BJ (cell line): ENCODE measurements at regions not wholly inside any gene's neighbourhood (a gene's known extent, or its start where the extent isn't known, plus 50 kb on each side); places are given as distances from the start of the nearest gene placed in this dataset.

Experiments used
- CTCF ChIA-PET: fragments of 350-600 bp; formaldehyde crosslinking; extraction: SDS; loops from one replicate; lab custom pipeline; 2021; ENCODE audit warnings: antibody characterized with exemption, inconsistent platforms; lab: Yijun Ruan, JAX
- POLR2A ChIA-PET: fragments of 300-600 bp; sonication (Branson Sonifier 250); formaldehyde crosslinking; extraction: SDS; loops from one replicate; lab custom pipeline; 2021; ENCODE audit warnings: antibody characterized with exemption; lab: Charles Lee
- DNase-seq: peaks from one replicate; pipeline ENCODE4 v3.0.0-alpha.2; 2011; ENCODE audit warnings: low read depth
- H3K27me3 ChIP-seq: 2 replicates; pipeline ENCODE4 v1.6.0; 2011; ENCODE audit warnings: low read length; ENCODE audit not compliant: control insufficient read depth, insufficient read depth
- H3K36me3 ChIP-seq: 2 replicates; pipeline ENCODE4 v1.5.1; 2011; ENCODE audit warnings: low read length; ENCODE audit not compliant: control insufficient read depth, insufficient read depth
- H3K4me3 ChIP-seq: 2 replicates; pipeline ENCODE4 v1.5.1; 2011; ENCODE audit warnings: low read depth, mild to moderate bottlenecking, control low read depth, low read length
- TF ChIP-seq, protein P1 (sequence below): IDR thresholded peaks from 2 replicates; pipeline ENCODE4 v1.5.1; 2011; ENCODE audit warnings: low read depth, mild to moderate bottlenecking, control low read depth, inconsistent platforms, low read length, moderate library complexity; ENCODE audit not compliant: insufficient read depth

DNA sequence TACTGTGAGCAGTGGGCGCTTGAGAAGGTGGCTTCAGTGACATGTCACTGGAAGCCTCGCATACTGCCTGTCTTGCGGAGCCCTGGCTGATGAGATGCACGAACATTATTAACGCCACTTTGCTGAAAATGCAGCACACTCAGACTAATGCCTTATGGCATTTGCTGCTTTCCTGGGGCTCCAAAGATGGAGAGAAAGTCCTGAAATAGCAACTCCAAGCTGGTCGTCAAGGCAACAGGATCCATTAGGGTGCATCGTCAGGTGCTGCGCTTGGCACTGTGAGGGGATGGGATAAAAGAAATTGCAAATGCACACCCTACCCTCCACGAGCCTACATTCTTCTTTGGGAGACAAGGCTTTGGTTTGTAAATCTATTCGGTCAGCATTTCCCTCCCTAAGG is 592.5 kb downstream of the TYW1 start:
- Histone ChIP-seq H3K36me3 (no peaks in the 10 kb centered on the region), H3K27me3 (no peaks in the 10 kb centered on the region), H3K4me3 (no peak overlapping the region)
- no peak for DNase-seq
- ChIA-PET CTCF (no interaction called here), POLR2A (no interaction called here)
- TF ChIP-seq, protein P1, sequence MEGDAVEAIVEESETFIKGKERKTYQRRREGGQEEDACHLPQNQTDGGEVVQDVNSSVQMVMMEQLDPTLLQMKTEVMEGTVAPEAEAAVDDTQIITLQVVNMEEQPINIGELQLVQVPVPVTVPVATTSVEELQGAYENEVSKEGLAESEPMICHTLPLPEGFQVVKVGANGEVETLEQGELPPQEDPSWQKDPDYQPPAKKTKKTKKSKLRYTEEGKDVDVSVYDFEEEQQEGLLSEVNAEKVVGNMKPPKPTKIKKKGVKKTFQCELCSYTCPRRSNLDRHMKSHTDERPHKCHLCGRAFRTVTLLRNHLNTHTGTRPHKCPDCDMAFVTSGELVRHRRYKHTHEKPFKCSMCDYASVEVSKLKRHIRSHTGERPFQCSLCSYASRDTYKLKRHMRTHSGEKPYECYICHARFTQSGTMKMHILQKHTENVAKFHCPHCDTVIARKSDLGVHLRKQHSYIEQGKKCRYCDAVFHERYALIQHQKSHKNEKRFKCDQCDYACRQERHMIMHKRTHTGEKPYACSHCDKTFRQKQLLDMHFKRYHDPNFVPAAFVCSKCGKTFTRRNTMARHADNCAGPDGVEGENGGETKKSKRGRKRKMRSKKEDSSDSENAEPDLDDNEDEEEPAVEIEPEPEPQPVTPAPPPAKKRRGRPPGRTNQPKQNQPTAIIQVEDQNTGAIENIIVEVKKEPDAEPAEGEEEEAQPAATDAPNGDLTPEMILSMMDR, result no peak

DNA sequence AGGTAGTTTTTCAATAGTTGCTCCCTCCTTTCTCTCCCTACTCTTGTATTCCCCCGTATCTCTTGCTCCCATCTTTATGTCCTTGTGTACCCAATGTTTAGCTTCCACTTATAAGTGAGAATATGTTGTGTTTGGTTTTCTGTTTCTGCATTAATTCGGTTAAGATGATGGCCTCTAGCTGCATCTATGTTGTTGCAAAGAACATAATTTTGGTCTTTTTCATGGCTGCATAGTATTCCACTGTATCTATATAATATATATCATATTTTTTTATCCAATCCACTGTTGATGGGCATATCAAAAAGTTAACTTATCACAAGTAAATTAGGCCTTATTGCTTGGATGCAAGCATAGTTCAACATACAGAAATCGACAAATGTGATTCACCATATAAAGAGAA is 594.0 kb downstream of the TYW1 start:
- ChIA-PET POLR2A (no interaction called here), CTCF (no interaction called here)
- DNase-seq, result no peak
- Histone ChIP-seq H3K27me3 (no peaks in the 10 kb centered on the region), H3K4me3 (no peak overlapping the region), H3K36me3 (no peaks in the 10 kb centered on the region)
- TF ChIP-seq, protein P1, result no peak

DNA sequence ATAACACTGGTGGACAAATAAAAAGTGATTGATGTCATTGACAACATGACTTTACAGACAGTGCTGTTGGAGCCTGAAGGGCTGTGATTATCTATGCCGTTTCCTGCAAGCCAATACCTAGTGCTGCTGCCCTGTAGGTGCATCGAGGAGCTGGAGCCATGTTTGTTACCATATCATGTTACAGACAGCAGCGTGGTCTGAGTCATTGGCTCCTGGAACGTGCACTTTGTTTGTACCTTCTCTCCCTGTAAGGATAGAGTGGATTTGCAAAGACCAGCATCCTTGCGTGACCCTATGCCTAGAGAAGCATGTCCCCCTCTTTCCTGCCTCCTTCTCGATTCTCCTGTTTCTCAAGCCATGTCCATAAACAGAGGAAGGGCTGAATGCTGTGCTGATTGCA is 597.2 kb downstream of the TYW1 start:
- Histone ChIP-seq H3K27me3 (no peaks in the 10 kb centered on the region), H3K4me3 (no peak overlapping the region), H3K36me3 (no peaks in the 10 kb centered on the region)
- TF ChIP-seq, protein P1, result no peak
- CTCF ChIA-PET, result no interaction called here
- DNase-seq, result no peak
- POLR2A ChIA-PET, result no interaction called here

DNA sequence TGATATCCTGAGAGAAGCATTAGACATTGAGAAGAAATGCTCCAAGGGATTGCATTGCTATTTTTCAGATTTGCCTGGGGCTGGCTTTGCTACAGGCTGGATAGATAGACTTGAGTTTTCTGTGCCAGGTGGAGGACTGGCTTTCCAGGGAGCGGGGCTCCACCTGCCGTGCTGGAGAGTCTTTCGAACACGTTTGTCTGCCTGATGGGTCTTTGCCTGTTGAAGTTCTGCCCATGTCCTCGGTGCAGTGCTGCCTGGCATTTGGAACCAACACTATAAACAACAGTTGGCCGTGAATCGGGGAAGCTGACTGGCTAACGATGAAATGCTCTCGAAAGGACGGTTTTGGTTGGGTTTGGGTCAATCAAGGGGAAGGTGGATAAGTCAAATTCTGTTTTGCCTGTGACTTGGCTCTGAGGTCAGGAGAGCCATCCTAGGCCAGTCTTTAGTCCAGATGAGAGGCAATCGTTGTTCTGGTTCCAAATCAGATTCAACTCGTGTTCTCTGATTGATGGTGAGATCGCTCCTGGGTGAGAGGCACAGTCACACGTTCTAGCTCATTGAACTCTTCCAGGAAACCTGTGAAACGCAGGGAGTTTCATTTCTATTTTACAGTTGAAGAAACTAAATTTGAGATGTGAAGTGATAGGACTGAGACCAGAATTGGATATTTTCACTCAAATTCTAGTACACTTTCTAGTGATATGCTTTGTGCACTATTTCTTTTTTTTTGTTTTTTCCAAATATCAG is 599.0 kb downstream of the TYW1 start:
- Histone ChIP-seq H3K36me3 (no peaks in the 10 kb centered on the region), H3K4me3 (no peak overlapping the region), H3K27me3 (no peaks in the 10 kb centered on the region)
- TF ChIP-seq, protein P1, result no peak
- ChIA-PET POLR2A (no interaction called here), CTCF (no interaction called here)
- no peak for DNase-seq

DNA sequence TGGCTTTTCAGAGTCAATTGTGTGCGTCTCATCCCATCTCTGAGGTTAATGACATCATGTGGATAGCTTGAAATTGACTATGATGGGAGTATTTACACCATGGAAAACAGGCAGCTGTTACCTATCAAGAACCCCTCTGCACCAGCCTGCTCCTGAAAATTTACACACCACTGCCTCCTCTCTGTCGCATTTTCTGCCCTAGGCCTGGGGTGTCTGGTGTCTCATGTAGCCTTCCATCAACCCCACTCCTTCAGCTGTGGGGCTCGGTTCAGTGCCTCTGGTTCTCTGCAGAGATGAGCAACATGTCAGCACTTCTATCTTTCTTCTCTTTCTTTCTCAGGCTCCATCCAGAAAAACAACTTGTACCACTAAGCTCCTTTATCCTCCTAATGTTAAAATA is 600.5 kb downstream of the TYW1 start:
- TF ChIP-seq, protein P1, result no peak

More for the DNA sequence above, 600.5 kb downstream of the TYW1 start:
- no peaks in the 10 kb centered on the region for H3K36me3 ChIP-seq
- no peak overlapping the region for H3K4me3 ChIP-seq
- no peak for DNase-seq
- H3K27me3 ChIP-seq, result no peaks in the 10 kb centered on the region
- POLR2A ChIA-PET, result no interaction called here
- CTCF ChIA-PET, result no interaction called here
